NK-92 treated with Interleukin-12 subunit alpha and Interleukin-12 subunit beta, amount 100 ng/mL, for 24 hours (cell line): ENCODE measurements at regions not wholly inside any gene's neighbourhood (a gene's known extent, or its start where the extent isn't known, plus 50 kb on each side); places are given as distances from the start of the nearest gene placed in this dataset.

Experiments used
- DNase-seq: peaks from one replicate; lab custom pipeline; 2025; lab: John Stamatoyannopoulos, UW

DNA sequence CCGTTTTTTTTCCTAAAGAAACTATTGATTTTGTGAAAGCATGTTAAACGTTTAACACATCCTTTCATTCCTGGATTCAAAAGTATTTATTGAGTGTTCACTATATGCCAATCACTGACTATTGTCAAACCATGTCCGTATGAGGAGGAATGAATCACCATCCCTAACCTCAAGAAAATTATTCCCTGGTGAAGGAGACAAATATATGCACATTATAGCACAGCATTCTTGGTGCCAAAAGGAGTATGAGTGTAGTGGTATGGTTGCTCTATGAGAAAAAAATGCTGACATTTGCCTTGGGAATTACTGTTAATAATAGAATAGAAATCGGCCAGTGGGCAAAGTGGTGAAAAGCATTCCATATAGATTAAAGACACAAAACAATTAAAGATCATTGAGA is 1390.1 kb downstream of the MRPL39 start:
- DNase-seq = no peak

DNA sequence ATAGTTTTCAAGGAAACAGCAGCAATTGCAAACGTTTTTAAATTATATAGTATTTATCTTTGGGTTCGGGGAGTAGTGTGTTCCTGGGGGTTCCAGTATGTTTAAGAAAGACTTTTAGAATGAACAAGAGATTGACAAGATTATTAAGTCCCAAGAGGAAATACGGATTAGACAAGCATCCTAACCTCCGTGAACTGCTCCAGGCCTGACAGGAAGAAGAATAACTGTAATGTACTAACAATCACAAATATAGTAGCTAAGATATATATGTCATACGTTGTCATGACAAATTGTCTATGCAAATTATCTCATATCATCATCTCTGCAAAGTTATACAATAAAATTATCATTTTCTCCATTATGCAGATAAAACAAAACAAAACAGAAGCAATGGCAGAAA is 1397.2 kb downstream of the MRPL39 start:
- no peak for DNase-seq

DNA sequence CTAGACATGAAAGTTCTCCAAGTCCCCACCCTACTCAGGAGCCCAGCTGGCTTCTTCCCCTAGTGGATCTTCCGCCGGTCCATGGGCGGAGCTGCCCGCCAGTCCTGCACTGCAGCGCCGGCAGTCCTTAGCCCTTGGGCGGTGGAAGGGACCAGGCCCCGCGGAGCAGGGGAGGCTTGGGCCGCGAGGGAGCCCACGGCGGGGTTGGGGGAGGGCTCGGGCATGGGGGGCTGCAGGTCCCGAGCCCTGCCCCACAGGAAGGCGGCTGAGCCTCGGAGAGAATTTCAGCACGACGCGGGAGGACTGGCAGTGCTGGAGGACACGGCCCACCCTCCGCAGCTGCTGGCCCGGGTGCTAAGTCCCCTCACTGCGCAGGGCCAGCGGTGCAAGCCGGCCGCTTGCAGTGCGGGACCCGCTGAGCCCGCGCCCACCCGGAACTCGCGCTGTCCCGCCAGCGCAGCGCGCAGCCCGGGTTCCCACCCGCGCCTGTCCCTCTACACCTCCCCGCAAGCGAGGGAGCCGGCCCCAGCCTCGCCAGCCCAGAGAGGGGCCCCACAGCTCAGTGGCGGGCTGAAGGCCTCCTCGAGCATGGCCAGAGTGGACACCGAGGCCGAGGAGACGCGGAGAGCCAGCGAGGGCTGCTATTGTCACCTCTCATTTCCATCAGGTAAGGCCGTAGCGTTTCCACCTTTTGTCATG is 1398.6 kb downstream of the MRPL39 start:
- DNase-seq = no peak

DNA sequence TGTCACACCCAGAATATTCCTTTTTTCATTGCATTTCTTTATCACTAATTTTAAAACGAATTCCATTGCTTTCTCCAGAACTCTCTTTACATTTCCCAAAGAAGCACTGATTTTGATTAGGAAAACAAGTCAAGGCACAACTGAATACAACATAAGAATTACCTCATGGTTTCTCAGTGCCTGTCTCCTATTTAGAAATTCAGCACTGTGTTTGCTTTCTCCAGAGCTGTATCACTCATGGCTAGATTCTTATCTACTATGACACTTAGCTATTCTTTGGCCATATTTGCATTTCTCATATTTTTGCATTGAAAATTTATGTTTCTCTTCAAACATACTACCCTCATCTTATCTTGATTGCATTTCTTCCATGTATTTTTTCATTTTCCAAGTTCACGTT is 1402.0 kb downstream of the MRPL39 start:
- DNase-seq = no peak

DNA sequence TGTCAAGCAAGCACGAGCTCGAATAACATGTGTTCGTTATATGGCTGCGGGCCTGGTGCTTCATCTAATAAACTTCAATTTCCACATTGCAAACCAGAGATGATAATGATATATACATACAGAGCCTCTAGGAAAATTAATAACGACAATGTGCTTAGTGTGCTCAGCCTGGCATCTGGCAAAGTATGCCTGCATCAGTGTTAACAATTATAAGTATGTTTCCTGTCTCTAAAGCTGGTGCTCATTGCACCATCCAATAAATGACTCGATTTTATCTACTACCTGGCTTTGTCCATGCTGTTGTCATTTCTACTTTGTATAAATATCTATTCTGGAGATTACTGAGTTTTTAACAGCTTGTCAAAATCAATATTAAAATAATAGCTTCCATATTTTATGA is 1402.6 kb downstream of the MRPL39 start:
- DNase-seq = no peak

DNA sequence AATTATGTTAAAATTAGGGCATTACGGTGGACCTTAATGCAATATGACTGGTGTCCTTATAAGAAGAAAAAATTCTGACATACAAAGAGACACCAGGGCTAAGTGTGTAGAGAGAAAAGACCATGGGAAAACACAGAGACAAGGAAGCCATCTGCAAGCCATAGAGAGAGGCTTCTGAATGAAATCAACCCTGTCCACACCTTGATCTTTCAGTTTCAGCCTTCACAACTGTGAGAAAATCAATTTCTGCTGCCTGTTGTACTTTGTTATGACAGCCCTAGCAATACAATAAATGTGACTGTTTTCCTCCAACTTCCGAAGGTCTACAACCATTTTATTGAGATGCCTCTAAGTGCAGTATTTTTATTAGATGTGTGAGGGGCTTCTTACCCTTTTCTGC is 1407.2 kb downstream of the MRPL39 start:
- no peak for DNase-seq

DNA sequence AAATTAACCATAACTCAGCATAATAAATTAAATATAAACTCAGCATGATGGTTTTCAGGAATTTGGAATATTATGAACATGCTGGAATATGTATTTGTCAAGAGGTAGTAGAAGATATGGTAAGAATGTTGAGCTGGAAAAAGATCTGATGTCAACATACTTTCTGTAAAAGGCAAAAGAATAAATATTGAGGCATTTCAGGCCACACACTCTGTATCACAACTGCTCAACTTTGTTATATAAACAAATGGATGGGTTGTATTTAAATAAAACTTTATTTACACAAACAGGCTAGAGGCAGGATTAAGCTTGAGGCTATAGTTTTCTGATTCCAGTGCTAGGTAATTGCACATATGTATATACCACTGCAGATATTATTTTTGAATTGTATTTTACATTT is 1409.4 kb downstream of the MRPL39 start:
- DNase-seq = no peak

DNA sequence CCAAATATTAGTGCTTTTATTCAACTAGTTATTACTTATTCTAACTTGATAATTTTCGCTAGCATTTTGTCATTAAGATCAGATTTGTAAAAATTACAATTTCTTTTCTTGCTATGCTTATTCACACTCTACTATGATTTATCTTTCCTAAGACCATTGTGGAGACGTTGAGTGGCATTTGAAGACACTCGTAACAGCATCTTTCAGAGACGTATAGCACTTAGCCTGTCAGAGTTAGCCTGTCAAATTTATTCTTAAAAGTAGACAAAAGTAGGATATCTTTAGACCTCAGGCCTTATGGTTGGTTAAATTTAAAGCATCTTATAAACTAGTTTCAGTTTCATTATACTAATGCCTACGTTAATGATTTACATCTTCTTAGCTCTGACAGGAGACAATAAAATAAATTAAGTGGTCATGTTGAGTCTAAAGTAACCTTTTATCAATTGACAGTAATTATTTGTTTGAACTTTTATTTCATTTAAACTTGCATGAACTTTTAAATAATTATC is 1410.1 kb downstream of the MRPL39 start:
- DNase-seq = no peak

DNA sequence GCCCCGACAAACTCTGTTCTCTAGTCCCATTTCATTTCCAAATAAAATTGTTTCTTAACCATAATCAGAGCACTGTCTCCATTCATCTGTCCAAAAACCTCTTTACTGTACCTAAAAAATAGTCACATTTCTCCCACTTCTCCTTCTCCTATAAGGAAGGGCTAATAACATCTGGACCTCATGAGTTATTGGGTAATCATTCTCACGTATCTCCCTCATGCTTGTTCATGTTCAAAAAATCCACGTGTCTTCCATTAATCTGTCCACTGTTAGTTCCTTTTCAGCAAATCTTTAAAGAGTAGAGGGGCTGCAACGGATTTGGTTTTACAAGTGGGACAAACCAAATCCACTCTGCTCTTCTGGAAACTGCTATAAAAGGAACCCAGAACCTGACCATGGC is 1418.8 kb downstream of the MRPL39 start:
- no peak for DNase-seq

DNA sequence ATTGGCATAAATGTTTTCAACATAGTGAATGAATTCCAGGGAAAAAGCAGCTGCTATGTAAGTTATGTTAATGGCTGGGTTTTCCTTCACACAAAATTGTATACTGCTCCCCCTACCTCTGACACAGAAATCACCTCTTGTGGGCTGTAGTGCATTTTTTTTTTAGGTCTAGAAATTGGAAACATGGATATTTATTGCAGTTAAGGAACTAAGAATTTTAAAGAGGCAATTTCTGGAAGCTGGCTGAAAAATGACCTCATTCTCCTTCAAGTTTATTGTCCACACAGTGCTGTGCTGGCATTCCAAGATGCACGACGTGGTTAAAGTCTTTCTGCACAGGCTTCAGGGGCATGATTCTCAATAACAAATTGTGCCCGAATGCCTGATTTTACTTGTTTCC is 1424.2 kb downstream of the MRPL39 start:
- no peak for DNase-seq

DNA sequence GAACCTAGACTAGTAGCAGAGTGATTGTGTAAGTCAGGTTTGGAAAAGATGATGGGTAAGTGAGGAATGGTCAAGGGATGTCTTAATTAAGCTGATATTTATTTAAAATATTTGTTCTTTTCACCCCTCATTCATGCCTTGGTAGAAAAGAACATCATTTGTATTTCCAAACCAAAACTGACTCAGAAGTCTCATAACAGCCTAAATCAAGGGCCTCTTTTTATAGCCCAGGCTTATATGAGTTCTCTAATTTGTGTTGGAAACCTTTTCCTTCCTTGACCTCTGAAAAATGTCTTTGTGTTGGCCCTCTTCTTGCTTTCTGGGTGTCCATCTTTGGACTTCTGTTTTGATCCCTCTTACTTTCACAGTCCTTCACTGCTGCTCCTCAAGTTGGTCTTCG is 1428.2 kb downstream of the MRPL39 start:
- DNase-seq = no peak

DNA sequence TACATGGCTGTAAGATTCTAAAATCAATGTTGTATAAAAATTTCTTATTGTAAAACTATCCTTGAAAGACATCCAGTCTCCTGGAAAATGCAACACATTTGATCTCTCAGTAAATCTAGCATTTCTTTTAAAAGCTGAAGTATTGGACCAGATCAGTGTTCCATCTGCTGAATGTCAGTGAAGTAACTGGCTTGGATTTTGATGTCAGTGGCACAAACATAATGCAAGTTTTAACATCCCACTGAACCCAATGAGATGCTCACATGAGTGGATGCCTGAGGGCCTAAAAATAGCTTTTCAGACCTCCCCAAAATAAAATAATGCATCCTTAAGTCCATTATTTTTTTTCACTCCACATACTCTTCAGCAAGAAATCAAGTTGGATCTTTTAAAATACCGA is 1432.2 kb downstream of the MRPL39 start:
- DNase-seq = no peak

DNA sequence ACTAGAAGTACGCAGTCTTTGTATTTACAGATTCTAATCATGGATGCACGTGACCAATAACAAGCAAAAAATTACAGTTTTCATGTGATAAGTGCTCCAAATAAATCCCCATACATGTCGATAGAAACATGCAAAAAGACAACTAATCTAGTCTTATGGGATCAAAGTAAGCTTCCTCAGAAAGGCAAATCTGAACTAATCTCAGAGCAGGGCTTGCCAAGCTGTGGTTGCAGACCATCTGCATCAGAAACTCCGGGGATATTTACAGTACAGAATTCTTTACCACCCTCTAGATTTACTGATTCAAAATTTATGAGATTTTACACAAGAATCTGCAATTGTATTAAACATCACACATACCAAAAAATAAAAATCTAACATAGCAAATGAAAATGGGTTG is 1435.5 kb downstream of the MRPL39 start:
- no peak for DNase-seq

DNA sequence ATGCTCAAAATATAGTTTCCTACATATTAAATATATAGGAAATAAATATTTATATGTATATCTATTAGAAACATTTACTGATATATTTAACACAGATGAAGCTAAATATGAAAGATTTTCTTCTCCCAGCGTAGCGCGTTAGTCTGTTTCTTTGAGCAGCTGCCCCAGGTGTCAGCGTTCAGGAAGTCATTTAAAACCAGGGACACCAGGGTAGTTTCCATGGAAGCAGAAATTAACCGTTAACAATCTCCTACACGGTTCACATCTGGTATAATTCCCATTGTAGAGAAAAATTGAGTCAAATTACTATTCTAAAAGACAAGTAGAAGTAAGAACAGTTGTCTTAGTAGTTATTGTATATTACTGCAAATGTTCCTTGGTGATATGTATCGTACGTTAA is 1443.7 kb downstream of the MRPL39 start:
- DNase-seq = no peak

DNA sequence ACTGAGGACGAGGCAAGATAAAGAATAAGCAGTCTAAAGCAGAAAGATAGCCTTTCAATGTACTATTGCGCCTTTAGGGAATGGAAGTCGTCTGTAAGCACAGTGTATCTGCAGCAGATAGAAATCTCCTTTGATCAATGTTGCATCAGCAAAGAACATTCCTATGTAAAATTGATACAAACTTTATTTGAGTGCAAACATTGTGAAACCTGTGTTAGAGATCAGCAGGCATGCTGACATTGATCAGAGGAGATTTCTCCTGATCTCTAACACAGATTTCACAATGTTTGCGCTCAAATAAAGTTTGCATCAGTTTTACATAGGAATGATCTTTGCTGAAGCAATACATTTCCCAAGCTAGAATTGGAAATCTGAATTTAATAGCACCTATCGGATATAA is 1446.8 kb downstream of the MRPL39 start:
- no peak for DNase-seq

DNA sequence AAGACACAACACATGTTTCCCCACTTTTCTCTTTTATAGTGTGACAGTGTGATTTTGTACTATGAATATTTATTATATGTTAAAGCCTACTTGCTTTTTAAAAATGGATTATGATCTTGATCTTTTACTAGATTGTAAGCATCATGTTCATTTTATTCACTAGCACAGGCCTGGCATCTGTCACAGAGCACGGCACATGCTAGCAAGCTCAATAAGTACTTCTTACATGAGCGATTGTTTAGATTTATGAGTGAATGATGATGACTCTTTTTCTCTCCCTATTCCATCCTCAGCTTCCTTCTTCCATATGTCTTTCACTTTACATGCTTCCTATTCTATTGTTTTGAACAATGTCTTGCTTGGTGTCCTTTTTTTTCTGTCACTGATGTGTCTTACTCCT is 1454.1 kb downstream of the MRPL39 start:
- no peak for DNase-seq

DNA sequence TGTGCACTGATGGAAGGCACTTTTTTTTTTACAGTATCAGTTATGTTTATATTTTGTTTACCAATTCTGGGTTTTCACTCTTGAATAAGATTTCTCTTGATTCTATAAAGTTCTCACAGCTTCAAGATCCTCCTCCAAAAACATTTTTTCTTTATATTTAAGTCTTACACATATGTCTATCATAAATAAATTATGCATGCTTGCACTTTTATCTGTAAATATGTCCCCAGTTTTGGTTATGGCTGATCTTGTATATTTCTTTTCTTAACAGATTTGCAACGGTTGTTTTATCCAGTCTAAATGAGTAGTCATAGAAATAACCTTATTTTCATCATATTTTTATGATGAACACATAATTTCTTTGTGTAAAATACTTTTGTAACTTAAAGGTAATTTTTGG is 1456.5 kb downstream of the MRPL39 start:
- no peak for DNase-seq

DNA sequence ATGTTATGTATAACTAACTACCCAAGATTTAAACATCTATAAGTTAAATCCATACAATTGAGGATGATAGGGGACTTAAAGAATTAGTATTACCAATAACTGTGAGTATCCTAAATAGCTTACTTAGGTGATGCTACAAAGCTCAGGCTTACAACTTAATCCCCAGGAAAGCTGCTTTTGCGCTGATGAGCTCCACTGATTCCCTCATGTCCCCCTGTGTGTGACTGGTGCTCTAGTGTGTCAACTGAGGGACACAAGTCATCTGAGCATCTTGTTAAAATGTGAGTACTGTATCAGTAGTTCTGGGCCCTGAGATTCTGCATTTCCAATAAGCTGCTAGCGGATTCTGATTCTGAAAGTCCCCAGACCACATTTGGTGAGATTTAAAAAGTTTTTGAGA is 1458.8 kb downstream of the MRPL39 start:
- DNase-seq = no peak

DNA sequence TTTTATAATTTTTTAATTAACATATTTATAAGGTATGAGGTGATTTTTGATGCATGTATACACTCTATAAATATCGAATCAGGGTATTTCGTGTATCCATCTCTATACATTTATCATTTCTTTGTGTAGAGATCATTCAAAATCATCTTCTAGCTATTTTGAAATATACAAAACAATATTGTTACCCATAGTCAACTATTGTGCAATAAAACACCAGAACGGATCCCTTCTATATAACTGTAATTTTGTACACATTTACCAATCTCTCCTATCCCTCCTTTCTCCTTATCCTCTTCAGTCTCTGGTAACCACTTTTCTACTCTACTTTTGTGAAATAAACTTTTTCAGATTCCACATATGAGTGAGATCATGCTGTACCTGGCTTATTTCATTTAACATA is 1459.6 kb downstream of the MRPL39 start:
- no peak for DNase-seq

DNA sequence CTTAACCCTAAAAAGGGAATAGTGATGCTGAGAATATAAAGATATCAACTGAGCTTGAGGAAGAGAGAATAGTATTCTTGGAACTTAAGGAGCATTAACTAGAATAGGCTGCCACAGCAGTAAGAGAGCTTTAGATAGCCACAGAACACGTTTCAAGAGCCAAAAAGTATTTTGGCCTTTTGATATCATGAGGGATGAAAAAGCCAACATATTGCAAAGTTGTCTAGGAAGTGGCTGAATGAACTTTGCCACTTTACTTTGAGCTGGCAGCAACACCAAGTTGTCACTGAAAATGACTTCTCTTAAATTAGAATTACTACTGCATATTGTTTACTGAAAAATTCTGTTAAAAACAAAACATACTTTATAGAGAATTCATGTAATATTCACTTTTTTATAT is 1476.2 kb downstream of the MRPL39 start:
- DNase-seq = no peak

DNA sequence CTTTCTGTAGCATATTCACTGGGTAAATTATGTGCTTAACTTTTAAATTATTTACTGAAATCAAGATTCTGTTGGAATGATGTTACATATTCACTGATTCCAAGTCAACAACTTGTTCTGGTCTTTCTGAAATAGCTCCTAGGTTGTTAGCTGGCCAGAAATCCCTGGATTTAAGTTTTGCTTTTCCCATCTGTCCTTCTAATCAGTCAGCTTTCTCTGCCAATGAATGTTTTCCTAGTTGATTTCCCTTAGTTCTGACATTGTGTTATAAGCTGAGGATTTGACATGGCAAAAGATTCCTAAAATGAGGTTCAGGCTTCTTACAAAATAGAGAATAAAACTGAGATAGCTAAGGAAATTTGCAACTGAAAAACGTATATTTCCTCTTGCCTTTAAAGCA is 1479.6 kb downstream of the MRPL39 start:
- no peak for DNase-seq

DNA sequence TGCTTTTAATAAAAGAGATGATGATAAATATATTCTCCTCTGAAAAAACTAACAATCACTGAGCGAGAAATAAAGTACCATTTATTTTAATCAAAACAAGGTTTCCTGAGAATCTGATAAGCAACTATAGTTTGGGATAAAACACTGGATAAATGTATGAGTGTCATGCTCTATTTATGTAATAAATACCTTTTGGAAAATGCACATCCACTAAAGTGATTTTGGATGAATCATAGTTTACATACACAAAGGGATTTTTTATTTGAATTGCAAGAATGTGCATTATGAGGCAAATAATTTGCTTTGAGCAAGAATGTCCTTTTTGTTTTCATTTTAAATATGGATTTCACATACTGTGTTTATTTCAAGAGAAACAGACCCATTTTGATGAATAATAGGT is 1483.5 kb downstream of the MRPL39 start:
- DNase-seq = no peak

DNA sequence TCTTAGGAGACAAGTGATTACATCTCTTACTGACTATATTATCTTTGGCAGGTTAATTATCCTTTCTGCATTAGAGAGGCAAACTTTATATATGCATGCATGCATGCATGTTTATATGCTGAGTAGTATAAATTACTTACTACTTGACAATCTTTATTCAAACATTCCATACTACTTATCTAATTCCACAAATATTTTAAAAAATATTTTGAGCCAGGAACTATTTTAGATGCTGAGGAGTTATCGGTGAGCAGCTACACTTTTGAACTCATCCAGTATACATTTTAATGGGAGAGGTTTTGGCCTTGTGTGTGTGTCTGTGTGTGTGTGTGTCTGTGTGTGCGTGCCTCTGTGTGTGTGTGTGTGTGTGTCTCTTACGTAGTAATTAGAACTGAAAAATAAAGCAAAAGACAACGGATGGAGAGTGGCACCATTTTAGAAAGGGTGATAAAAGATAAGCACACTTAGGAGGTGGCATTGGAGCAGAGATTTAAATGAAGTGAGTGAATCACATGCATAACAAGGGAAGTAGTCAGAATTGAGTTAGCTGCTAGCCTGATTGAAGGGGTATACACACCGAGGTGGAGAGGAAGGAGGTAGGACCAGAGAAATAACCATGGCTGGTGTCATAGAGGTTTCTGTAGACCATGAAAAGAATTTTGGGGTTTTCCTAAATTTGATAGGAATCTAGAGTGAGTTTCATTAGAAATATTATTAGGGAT is 1488.4 kb downstream of the MRPL39 start:
- no peak for DNase-seq

DNA sequence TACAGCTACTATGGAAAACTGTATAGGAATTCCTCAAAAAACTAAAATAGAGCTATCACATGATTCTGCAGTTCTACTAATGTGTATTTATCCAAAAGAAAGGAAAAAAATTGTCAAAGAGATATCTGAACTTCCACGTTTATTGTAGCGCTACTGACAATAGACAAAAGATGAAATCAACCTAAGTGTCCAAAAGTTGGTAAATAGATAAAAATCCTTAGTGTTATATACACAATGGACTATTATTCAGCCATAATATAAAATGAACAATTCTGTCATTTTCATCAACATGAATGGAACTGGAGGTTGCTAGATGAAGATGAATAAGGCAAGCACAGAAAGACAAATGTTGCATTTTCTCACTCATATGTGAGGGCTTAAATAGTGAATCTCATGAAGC is 1492.1 kb downstream of the MRPL39 start:
- no peak for DNase-seq
